ENCODE measurements at regions not wholly inside any gene's neighbourhood (a gene's known extent, or its start where the extent isn't known, plus 50 kb on each side); places are given as distances from the start of the nearest gene placed in this dataset.
"Not testable (repeated sequence)": the region's sequence is repeated elsewhere in the genome, so short reads cannot be mapped to it uniquely, and the experiment has no call there.

DNA sequence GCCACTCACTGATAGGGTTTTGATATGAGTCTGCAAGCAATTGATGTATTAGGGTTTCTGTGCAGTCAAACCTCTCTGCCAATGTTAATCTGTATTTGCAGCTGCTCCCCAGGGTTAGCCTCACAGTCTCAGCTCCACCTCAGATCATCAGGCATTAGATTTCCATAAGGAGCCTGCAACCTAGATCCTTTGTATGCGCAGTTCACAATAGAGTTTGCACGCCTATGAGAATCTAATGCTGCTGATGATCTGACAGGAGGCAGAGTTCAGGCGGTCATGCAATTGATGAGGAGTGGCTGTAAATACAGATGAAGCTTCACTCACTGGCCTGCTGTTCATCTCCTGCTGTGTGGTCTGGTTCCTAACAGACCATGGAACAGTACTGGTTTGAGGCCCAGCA, 280.6 kb downstream of the PAPSS1 start:
- H3K4me3 ChIP-seq (ENCODE audit: low read depth in 1 of 2, low read length in 2 of 2): no peak overlapping the region
- no peaks in the 10 kb centered on the region for H3K27me3 ChIP-seq (ENCODE audit: control insufficient read depth in 1 of 2, insufficient read depth in 2 of 2, low read length in 2 of 2)
- H3K9me3 ChIP-seq (ENCODE audit: control insufficient read depth in 1 of 2, low read length in 2 of 2): no peaks in the 10 kb centered on the region
- H3K4me1 ChIP-seq (ENCODE audit: control insufficient read depth in 1 of 2, insufficient read depth in 2 of 2, low read length in 2 of 2): no peaks in the 10 kb centered on the region
- no peak overlapping the region for H3K9ac ChIP-seq (ENCODE audit: low read depth in 1 of 2, low read length in 2 of 2)
- H3K36me3 ChIP-seq (ENCODE audit: control insufficient read depth in 1 of 2, insufficient read depth in 2 of 2, low read length in 2 of 2): no peaks in the 10 kb centered on the region
- no peak overlapping the region for H3K27ac ChIP-seq (ENCODE audit: low read depth, low read length)

DNA sequence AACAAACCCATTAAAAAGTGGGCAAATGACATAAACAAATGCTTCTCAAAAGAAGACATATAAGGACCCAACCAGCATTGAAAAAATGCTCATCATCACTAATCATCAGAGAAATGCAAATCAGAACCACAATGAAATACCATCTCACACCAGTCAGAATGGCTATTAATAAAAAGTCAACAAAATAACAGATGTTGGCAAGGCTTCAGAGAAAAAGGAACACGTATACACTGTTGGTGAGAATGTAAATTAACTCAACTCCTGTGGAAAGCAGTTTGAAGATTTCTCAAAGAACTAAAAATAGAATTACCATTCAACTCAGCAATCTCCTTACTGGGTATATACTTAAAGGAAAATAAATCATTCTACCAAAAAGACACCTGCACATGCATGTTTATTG, 283.6 kb downstream of the PAPSS1 start:
- not testable (repeated sequence) for H3K9me3 ChIP-seq (ENCODE audit: control insufficient read depth in 1 of 2, low read length in 2 of 2); H3K4me1 ChIP-seq (ENCODE audit: control insufficient read depth in 1 of 2, insufficient read depth in 2 of 2, low read length in 2 of 2); H3K36me3 ChIP-seq (ENCODE audit: control insufficient read depth in 1 of 2, insufficient read depth in 2 of 2, low read length in 2 of 2); H3K27ac ChIP-seq (ENCODE audit: low read depth, low read length); H3K4me3 ChIP-seq (ENCODE audit: low read depth in 1 of 2, low read length in 2 of 2); H3K9ac ChIP-seq (ENCODE audit: low read depth in 1 of 2, low read length in 2 of 2); H3K27me3 ChIP-seq (ENCODE audit: control insufficient read depth in 1 of 2, insufficient read depth in 2 of 2, low read length in 2 of 2)

DNA sequence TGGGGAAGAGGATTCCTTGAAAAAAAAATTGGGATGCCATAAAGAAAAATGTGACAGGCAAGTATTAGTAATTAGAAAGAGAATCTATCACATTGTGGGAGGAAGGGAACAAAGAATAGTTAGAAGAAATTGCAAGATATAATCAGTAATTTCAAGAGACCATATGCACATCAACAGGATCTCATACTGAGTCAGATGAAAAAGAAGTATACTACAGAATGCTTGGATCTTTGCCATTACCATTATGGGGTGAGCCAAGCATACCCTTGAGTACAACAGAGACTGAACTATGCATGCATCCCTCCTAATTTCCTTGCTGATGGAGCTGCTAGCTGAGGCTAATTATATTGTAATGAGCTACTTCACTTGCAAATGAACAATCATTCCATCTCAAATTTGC, 287.6 kb downstream of the PAPSS1 start:
- H3K27ac ChIP-seq (ENCODE audit: low read depth, low read length): no peak overlapping the region
- H3K9ac ChIP-seq (ENCODE audit: low read depth in 1 of 2, low read length in 2 of 2): no peak overlapping the region
- no peak overlapping the region for H3K4me3 ChIP-seq (ENCODE audit: low read depth in 1 of 2, low read length in 2 of 2)
- no peaks in the 10 kb centered on the region for H3K4me1 ChIP-seq (ENCODE audit: control insufficient read depth in 1 of 2, insufficient read depth in 2 of 2, low read length in 2 of 2)
- H3K36me3 ChIP-seq (ENCODE audit: control insufficient read depth in 1 of 2, insufficient read depth in 2 of 2, low read length in 2 of 2): no peaks in the 10 kb centered on the region
- H3K9me3 ChIP-seq (ENCODE audit: control insufficient read depth in 1 of 2, low read length in 2 of 2): no peaks in the 10 kb centered on the region
- no peaks in the 10 kb centered on the region for H3K27me3 ChIP-seq (ENCODE audit: control insufficient read depth in 1 of 2, insufficient read depth in 2 of 2, low read length in 2 of 2)

DNA sequence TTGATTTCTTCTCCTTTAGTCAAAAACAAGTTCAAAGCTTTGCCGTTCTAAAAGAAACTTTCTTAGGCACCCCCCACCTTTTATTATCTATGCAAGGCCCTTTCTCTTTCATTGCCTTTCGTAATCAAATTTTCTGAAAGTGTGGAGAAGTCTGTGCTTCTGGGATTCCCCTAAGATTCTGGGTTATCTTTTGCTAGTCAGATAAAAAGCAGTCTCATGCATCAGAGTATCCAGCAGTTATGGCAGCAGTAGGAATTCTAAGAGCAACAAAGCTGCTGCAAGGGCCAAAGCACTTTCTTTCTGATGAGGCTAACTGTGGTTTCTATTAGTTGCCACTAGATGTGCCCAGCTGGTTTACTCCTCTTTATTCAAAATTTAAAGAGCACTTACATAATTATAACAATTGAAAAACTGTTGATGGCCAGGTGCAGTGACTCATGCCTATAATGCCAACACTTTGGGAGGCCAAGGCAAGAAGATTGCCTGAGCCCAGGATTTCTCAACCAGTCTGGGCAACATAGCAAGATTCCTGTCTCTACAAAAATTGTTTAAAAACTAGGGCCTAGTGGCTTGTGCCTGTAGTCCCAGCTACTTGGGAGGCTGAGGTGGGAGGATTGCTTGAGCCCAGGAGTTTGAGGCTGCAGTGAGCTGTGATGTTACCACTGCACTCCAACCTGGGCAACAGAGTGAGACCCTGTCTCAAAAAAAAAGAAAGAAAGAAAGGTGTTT, 296.2 kb downstream of the PAPSS1 start:
- Histone ChIP-seq H3K4me1 (ENCODE audit: control insufficient read depth in 1 of 2, insufficient read depth in 2 of 2, low read length in 2 of 2) (no peaks in the 10 kb centered on the region), H3K9me3 (ENCODE audit: control insufficient read depth in 1 of 2, low read length in 2 of 2) (peaks cover 0 to 4% of the 10 kb centered on the region in 2 donors)

DNA sequence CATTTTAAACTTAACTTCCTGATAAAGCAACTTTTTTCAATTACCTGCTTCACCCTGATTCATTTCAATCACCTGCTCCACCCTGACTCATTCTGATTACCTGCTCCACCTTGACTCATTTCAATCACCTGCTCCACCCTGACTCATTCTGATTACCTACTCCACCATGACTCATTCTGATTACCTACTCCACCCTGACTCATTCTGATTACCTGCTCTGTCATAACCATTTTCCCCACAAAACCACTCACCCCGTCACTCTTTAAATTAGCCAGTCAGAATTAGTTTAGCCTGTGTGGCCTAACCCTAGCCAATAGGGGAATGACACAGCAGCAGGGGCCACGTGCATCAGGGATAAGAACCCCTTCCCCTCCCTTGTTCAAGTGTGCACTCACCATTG, 300.5 kb downstream of the PAPSS1 start:
- H3K27me3 ChIP-seq (ENCODE audit: control insufficient read depth in 1 of 2, insufficient read depth in 2 of 2, low read length in 2 of 2); H3K9me3 ChIP-seq (ENCODE audit: control insufficient read depth in 1 of 2, low read length in 2 of 2); H3K27ac ChIP-seq (ENCODE audit: low read depth, low read length); H3K4me1 ChIP-seq (ENCODE audit: control insufficient read depth in 1 of 2, insufficient read depth in 2 of 2, low read length in 2 of 2); H3K36me3 ChIP-seq (ENCODE audit: control insufficient read depth in 1 of 2, insufficient read depth in 2 of 2, low read length in 2 of 2); H3K9ac ChIP-seq (ENCODE audit: low read depth in 1 of 2, low read length in 2 of 2); H3K4me3 ChIP-seq (ENCODE audit: low read depth in 1 of 2, low read length in 2 of 2): not testable (repeated sequence)

More for the DNA sequence above, 296.2 kb downstream of the PAPSS1 start:
- Histone ChIP-seq H3K27me3 (ENCODE audit: control insufficient read depth in 1 of 2, insufficient read depth in 2 of 2, low read length in 2 of 2) (no peaks in the 10 kb centered on the region), H3K36me3 (ENCODE audit: control insufficient read depth in 1 of 2, insufficient read depth in 2 of 2, low read length in 2 of 2) (no peaks in the 10 kb centered on the region), H3K4me3 (ENCODE audit: low read depth in 1 of 2, low read length in 2 of 2) (no peak overlapping the region), H3K27ac (ENCODE audit: low read depth, low read length) (no peak overlapping the region), H3K9ac (ENCODE audit: low read depth in 1 of 2, low read length in 2 of 2) (no peak overlapping the region)

DNA sequence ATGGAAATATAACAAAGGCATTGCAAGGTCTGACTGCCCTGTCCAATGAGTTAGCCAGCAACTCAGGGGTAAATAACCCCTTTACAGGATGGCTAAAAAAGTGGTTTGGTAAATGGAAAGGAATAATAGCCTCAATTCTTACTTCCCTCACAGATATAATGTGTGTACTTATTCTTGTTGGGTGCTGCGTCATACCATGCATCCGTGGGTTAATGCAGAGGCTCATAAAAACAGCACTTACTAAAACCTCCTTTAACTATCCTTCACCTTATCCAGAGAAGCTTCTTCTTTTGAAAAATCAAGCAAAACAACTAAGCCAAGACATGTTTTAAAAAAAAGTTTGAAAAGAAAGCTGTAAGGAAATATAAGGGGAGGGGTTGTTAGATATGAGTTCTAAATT, 301.0 kb downstream of the PAPSS1 start:
- Histone ChIP-seq H3K27me3 (ENCODE audit: control insufficient read depth in 1 of 2, insufficient read depth in 2 of 2, low read length in 2 of 2) (no peaks in the 10 kb centered on the region), H3K9ac (ENCODE audit: low read depth in 1 of 2, low read length in 2 of 2) (no peak overlapping the region), H3K9me3 (ENCODE audit: control insufficient read depth in 1 of 2, low read length in 2 of 2) (peaks cover 0 to 4% of the 10 kb centered on the region in 2 donors), H3K4me1 (ENCODE audit: control insufficient read depth in 1 of 2, insufficient read depth in 2 of 2, low read length in 2 of 2) (no peaks in the 10 kb centered on the region), H3K36me3 (ENCODE audit: control insufficient read depth in 1 of 2, insufficient read depth in 2 of 2, low read length in 2 of 2) (no peaks in the 10 kb centered on the region), H3K27ac (ENCODE audit: low read depth, low read length) (no peak overlapping the region), H3K4me3 (ENCODE audit: low read depth in 1 of 2, low read length in 2 of 2) (no peak overlapping the region)

DNA sequence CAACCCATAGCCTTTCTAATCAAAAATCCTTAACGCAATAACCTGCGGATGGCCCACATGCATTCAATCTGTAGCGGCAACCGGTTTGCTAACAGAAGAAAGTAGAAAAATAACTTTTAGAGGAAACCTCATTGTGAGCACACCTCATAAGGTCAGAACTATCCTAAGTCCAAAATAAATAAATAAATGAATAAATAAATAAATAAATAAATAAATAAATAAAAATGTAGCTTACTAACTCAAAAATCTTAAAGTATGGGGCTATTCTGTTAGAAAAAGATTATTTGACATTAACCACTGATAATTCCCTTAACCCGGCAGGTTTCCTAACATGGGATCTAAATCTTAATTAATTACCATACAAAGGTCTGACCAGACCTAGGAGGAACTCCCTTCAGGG, 304.5 kb downstream of the PAPSS1 start:
- not testable (repeated sequence) for H3K4me3 ChIP-seq (ENCODE audit: low read depth in 1 of 2, low read length in 2 of 2); H3K9ac ChIP-seq (ENCODE audit: low read depth in 1 of 2, low read length in 2 of 2); H3K4me1 ChIP-seq (ENCODE audit: control insufficient read depth in 1 of 2, insufficient read depth in 2 of 2, low read length in 2 of 2); H3K9me3 ChIP-seq (ENCODE audit: control insufficient read depth in 1 of 2, low read length in 2 of 2); H3K27ac ChIP-seq (ENCODE audit: low read depth, low read length); H3K27me3 ChIP-seq (ENCODE audit: control insufficient read depth in 1 of 2, insufficient read depth in 2 of 2, low read length in 2 of 2); H3K36me3 ChIP-seq (ENCODE audit: control insufficient read depth in 1 of 2, insufficient read depth in 2 of 2, low read length in 2 of 2)

DNA sequence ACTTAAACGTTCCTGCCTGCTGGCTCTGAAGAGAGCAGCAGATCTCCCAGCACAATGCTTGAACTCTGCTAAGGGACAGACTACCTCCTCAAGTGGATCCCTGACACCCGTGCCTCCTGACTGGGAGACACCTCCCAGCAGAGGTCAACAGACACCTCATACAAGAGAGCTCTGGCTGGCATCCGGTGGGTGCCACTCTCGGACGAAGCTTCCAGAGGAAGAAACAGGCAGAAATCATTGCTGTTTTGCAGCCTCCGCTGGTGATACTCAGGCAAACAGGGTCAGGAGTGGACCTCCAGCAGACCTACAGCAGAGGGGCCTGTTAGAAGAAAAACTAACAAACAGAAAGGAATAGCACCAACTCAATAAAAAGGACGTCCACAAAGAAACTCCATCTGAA, 310.2 kb downstream of the PAPSS1 start:
- H3K27ac ChIP-seq (ENCODE audit: low read depth, low read length); H3K27me3 ChIP-seq (ENCODE audit: control insufficient read depth in 1 of 2, insufficient read depth in 2 of 2, low read length in 2 of 2): not testable (repeated sequence)

DNA sequence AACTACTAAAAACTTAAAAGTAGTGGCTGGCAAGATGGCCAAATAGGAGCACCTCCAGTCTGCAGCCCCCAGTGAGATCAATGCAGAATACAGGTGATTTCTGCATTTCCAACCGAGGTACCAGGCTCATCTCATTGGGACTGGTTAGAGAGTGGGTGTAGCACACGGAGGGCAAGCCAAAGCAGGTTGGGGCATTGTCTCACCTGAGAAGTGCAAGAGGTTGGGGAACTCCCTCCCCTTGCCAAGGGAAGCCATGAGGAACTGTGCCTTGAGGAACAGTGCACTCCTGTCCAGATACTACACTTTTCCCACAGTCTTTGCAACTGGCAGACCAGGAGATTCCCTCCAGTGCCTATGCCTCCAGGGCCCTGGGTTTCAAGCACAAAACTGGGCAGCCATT, 311.1 kb downstream of the PAPSS1 start:
- Histone ChIP-seq H3K27ac (ENCODE audit: low read depth, low read length) (no peak overlapping the region), H3K27me3 (ENCODE audit: control insufficient read depth in 1 of 2, insufficient read depth in 2 of 2, low read length in 2 of 2) (no peaks in the 10 kb centered on the region), H3K4me1 (ENCODE audit: control insufficient read depth in 1 of 2, insufficient read depth in 2 of 2, low read length in 2 of 2) (no peaks in the 10 kb centered on the region), H3K36me3 (ENCODE audit: control insufficient read depth in 1 of 2, insufficient read depth in 2 of 2, low read length in 2 of 2) (no peaks in the 10 kb centered on the region), H3K9me3 (ENCODE audit: control insufficient read depth in 1 of 2, low read length in 2 of 2) (no peaks in the 10 kb centered on the region), H3K9ac (ENCODE audit: low read depth in 1 of 2, low read length in 2 of 2) (no peak overlapping the region), H3K4me3 (ENCODE audit: low read depth in 1 of 2, low read length in 2 of 2) (no peak overlapping the region)

More for the DNA sequence above, 310.2 kb downstream of the PAPSS1 start:
- not testable (repeated sequence) for H3K9me3 ChIP-seq (ENCODE audit: control insufficient read depth in 1 of 2, low read length in 2 of 2); H3K4me1 ChIP-seq (ENCODE audit: control insufficient read depth in 1 of 2, insufficient read depth in 2 of 2, low read length in 2 of 2); H3K36me3 ChIP-seq (ENCODE audit: control insufficient read depth in 1 of 2, insufficient read depth in 2 of 2, low read length in 2 of 2); H3K9ac ChIP-seq (ENCODE audit: low read depth in 1 of 2, low read length in 2 of 2); H3K4me3 ChIP-seq (ENCODE audit: low read depth in 1 of 2, low read length in 2 of 2)

DNA sequence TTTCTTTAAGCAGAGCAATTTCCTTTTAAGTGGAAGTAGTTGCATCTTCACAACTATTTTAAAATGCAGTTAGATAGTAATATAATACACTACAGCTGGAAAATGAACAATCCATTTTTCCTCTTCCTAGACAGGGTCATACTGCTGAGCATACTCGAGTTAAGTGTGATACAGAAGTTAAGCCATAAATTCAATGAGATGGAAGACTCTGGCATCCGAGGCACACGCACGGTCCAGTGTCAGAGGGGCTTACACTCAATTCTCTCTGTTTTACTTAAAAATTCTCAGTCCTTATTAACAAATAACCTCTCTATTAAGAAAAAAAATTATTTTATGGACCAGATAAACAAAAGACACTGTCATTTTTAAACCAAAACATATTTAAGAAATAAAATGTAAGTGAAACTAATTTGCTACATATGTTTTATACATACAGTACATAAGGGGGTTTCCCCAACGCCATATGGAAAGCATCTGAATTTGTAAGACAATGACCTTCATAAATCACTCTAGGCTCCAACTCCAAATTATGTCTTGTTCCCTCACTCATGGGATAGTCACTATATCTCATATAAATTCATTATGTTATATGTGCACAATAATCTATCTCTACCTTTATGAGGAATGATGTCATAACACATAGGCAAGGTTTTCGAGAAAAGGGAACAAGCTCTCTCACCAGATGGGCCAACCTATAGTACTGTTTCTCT, 315.3 kb downstream of the PAPSS1 start:
- H3K36me3 ChIP-seq (ENCODE audit: control insufficient read depth in 1 of 2, insufficient read depth in 2 of 2, low read length in 2 of 2): no peaks in the 10 kb centered on the region
- H3K9ac ChIP-seq (ENCODE audit: low read depth in 1 of 2, low read length in 2 of 2): no peak overlapping the region
- H3K4me1 ChIP-seq (ENCODE audit: control insufficient read depth in 1 of 2, insufficient read depth in 2 of 2, low read length in 2 of 2): no peaks in the 10 kb centered on the region
- H3K27me3 ChIP-seq (ENCODE audit: control insufficient read depth in 1 of 2, insufficient read depth in 2 of 2, low read length in 2 of 2): no peaks in the 10 kb centered on the region
- no peak overlapping the region for H3K4me3 ChIP-seq (ENCODE audit: low read depth in 1 of 2, low read length in 2 of 2)
- H3K27ac ChIP-seq (ENCODE audit: low read depth, low read length): no peak overlapping the region
- H3K9me3 ChIP-seq (ENCODE audit: control insufficient read depth in 1 of 2, low read length in 2 of 2): no peaks in the 10 kb centered on the region

All from duodenal mucosa (tissue), 2 donors.